ENCODE measurements at regions not wholly inside any gene's neighbourhood (a gene's known extent, or its start where the extent isn't known, plus 50 kb on each side); places are given as distances from the start of the nearest gene placed in this dataset.
A peak's percentile ranks its signal among the peaks of the same experiment; 100 is the strongest.

DNA sequence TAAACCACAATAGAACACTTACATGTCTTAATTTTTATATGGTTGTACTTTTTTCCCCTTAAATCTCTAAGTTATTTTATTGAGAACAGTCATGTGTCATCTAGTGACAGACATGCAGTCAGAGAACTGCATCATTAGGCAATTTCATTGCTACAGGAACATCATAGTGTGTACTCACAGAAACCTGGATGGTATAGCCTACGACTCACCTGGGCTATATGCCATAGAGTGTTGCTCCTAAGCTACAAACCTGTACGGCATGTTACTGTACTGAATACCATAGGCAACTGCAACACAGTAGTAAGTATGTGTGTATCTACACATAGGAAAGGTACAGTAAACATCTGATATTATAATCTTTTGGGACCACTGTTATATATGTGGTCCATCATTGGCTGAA is 557.6 kb downstream of the PRKD1 start:
- no peak overlapping the region for H3K4me3 ChIP-seq (ENCODE audit: low read length)
- peak; percentile 69 for DNase-seq (ENCODE audit: low read depth)
- TF ChIP-seq, protein P1, sequence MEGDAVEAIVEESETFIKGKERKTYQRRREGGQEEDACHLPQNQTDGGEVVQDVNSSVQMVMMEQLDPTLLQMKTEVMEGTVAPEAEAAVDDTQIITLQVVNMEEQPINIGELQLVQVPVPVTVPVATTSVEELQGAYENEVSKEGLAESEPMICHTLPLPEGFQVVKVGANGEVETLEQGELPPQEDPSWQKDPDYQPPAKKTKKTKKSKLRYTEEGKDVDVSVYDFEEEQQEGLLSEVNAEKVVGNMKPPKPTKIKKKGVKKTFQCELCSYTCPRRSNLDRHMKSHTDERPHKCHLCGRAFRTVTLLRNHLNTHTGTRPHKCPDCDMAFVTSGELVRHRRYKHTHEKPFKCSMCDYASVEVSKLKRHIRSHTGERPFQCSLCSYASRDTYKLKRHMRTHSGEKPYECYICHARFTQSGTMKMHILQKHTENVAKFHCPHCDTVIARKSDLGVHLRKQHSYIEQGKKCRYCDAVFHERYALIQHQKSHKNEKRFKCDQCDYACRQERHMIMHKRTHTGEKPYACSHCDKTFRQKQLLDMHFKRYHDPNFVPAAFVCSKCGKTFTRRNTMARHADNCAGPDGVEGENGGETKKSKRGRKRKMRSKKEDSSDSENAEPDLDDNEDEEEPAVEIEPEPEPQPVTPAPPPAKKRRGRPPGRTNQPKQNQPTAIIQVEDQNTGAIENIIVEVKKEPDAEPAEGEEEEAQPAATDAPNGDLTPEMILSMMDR (IDR thresholded peaks at IDR 0.05; ENCODE audit: insufficient read depth, low read depth, low read length, missing control alignments), result no peak

DNA sequence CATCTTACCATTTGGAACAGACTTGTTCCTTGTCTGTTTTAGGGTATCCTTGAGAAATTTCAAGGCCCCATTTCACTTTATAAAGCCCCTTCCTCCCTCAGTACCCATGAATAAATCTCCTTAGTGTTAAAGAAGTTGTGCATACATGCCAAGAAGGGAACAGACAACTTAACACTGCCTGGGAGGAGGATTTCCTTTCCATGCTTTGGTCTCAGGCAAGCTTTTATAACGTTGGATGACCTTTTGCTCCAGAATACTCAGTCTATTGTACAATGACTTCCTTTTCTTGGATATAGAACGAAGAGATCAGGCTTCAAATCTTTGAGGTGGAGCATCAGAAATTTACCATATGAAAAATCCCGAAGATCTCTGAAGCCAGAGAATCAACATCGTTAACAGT is 551.4 kb downstream of the PRKD1 start:
- TF ChIP-seq, protein P1 (IDR thresholded peaks at IDR 0.05; ENCODE audit: insufficient read depth, low read depth, low read length, missing control alignments), result no peak
- H3K4me3 ChIP-seq (ENCODE audit: low read length), result no peak overlapping the region
- no peak for DNase-seq (ENCODE audit: low read depth)

DNA sequence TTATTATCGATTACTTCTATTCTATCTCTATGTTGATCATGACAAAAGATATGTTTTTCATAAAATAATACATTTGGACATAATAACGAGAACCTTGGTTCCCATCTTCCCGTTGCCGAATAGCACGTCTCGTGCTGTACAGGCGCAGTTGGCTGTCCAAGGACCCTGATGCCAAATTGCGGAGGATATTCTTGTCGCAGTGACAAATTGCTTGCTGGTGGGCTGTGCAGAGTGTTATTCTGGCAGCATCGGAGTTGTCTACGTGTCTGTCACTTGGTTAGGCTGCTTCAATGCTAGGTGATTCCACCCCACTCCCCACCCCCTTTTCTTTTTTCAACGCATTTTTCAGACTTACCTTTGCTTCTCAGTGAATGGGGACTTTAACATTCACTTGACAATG is 546.8 kb downstream of the PRKD1 start:
- no peak for DNase-seq (ENCODE audit: low read depth)
- H3K4me3 ChIP-seq (ENCODE audit: low read length), result no peak overlapping the region
- TF ChIP-seq, protein P1 (IDR thresholded peaks at IDR 0.05; ENCODE audit: insufficient read depth, low read depth, low read length, missing control alignments), result no peak

DNA sequence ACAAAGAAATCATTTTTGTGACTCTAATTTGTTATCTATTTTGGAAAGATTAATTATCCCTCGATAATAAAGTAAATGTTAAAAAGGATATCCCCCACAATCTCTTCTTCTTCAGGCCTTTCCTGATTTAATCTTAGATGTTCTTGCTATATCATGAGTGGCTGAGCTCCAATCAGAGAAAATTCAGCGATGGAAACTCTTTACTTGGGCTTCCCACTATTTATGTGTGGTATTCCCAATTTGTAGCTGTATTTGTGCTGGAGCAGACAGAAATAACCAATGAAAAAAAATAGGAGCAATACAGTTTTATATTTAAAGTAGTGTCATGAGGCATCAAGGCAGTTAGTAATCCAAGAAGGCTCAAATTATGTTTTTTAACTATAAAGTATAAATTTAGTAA is 539.1 kb downstream of the PRKD1 start:
- TF ChIP-seq, protein P1 (IDR thresholded peaks at IDR 0.05; ENCODE audit: insufficient read depth, low read depth, low read length, missing control alignments), result no peak
- no peak overlapping the region for H3K4me3 ChIP-seq (ENCODE audit: low read length)
- DNase-seq (ENCODE audit: low read depth), result no peak

DNA sequence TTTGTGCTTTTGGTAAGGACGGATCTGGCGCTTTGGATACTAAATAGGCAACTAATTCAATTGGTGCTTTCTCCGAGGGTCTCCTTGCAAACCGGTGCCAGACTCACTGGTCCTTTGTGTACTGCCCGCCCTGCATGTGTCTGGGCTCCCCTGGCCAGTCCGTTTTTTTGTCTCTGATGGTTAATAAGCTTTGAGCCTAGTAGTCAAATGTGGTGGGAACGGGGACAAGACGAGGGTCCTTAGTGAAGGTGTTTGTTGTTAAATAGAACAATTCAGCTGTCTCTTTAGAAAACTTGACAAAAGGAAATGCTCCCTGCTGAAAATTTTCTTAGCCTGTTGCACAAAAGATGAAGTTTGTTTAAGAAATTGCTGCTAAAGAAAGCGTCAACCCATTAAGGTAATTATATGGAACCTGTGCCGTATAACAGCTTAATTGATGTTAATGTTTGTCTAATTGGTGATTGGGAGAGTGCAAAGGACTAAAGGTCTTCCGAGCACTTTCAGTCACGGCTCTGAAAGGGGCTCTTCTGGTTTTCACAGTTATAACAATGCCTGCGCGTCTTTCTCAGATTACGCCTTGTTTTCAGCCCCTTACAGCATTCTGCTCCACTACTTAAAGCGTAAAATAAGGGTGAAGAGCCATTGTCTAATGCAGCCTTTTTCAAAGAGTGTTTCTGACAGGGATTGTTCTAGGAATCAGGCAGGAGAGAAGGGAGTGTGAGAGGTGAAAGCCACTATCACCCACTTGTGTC is 537.4 kb downstream of the PRKD1 start:
- TF ChIP-seq, protein P1 (IDR thresholded peaks at IDR 0.05; ENCODE audit: insufficient read depth, low read depth, low read length, missing control alignments), result no peak
- H3K4me3 ChIP-seq (ENCODE audit: low read length), result no peak overlapping the region
- no peak for DNase-seq (ENCODE audit: low read depth)

DNA sequence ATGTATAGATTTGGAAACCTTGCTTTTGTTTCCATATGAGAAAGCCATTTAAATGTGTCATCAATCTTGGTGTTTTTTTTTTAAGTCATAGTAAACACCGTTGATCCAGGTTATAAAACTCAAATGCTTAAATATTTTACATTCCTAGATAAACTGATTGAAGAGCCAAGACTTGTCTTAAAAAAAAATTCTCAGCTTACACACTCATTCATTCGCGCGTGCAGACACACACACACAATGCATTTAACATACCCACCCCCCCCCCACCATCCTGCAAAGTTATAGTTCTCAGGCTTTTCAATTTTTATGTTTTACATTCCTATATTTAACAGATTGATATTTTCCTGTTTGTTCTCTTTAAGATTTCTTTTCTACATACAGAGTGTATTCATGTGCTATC is 536.4 kb downstream of the PRKD1 start:
- TF ChIP-seq, protein P1 (IDR thresholded peaks at IDR 0.05; ENCODE audit: insufficient read depth, low read depth, low read length, missing control alignments), result no peak
- no peak overlapping the region for H3K4me3 ChIP-seq (ENCODE audit: low read length)
- no peak for DNase-seq (ENCODE audit: low read depth)

DNA sequence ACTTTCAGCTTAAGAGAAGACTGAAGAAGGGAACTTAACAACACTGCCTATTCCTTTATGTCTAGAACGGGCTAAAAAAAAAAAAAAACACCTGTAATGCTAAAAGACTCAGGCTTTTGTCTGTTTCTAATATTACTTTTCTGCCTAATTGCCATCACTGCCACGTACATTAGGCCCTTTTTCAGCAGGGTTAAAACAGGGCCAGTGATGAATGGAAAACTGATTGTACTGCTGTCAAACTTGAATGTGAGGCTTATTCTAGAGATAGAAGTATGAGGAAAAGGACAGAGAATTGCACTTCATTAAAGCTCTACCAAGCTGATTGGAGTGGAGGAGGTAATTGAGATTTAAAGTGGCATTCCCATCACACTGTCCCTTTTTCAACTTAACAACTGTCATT is 535.8 kb downstream of the PRKD1 start:
- H3K4me3 ChIP-seq (ENCODE audit: low read length), result no peak overlapping the region
- TF ChIP-seq, protein P1 (IDR thresholded peaks at IDR 0.05; ENCODE audit: insufficient read depth, low read depth, low read length, missing control alignments), result no peak
- DNase-seq (ENCODE audit: low read depth), result no peak
